Transverse colon (tissue), 4 donors: ENCODE measurements at regions not wholly inside any gene's neighbourhood (a gene's known extent, or its start where the extent isn't known, plus 50 kb on each side); places are given as distances from the start of the nearest gene placed in this dataset.

ENCODE experiments used
- DNase-seq: peaks from one replicate; pipeline ENCODE4 v3.0.0-alpha.2; 2019
- H3K27ac ChIP-seq, 4 donors: fragments of 200-600 bp; sonication (generic); 2 replicates each; pipeline ENCODE4 v1.5.1; 2016 to 2018; ENCODE audit warnings: inconsistent platforms in 4 of 4
- H3K27me3 ChIP-seq: fragments of 200-600 bp; sonication (generic); 2 replicates; pipeline ENCODE4 v1.5.1; 2017; ENCODE audit warnings: inconsistent platforms
- H3K36me3 ChIP-seq, 4 donors: fragments of 200-600 bp; sonication (generic); 2 replicates each; pipeline ENCODE4 v1.5.1; 2017 to 2019; ENCODE audit warnings: inconsistent platforms in 4 of 4
- H3K4me1 ChIP-seq, 4 donors: fragments of 200-600 bp; sonication (generic); 2 replicates each; pipeline ENCODE4 v1.5.1; 2017 to 2020; ENCODE audit warnings: inconsistent platforms in 4 of 4
- H3K4me3 ChIP-seq, 4 donors: fragments of 200-600 bp; sonication (generic); 1 replicate in 1 of 4; 2 replicates in 3 of 4; pipeline versions ENCODE4 v1.5.1 to v1.6.1; 2017 to 2019; ENCODE audit warnings: inconsistent platforms in 4 of 4
- H3K9me3 ChIP-seq, 2 donors: fragments of 200-600 bp; sonication (generic); 2 replicates each; pipeline ENCODE4 v1.5.1; 2017 to 2019; ENCODE audit warnings: inconsistent platforms in 2 of 2
- CTCF ChIP-seq, 5 experiments: fragments of 200-600 bp in 3 of 5; fragments of 450-650 bp in 2 of 5; sonication (generic) in 3 of 5; IDR thresholded peaks; 1 replicate in 2 of 5; 2 replicates in 3 of 5; pipeline ENCODE4 v1.5.1; 2016 to 2017; ENCODE audit warnings: antibody characterized with exemption in 5 of 5, inconsistent platforms in 3 of 5, mild to moderate bottlenecking in 2 of 5, moderate library complexity in 1 of 5
- EP300 ChIP-seq: sonication (generic); formaldehyde crosslinking; IDR thresholded peaks from one replicate; pipeline ENCODE4 v1.6.1; 2017; ENCODE audit warnings: antibody characterized with exemption, low read depth
- POLR2A ChIP-seq: fragments of 450-650 bp; IDR thresholded peaks from one replicate; pipeline ENCODE4 v1.6.1; 2016; ENCODE audit warnings: antibody characterized with exemption, mild to moderate bottlenecking, moderate library complexity
- POLR2AphosphoS5 ChIP-seq, 3 donors: sonication (generic); formaldehyde crosslinking; IDR thresholded peaks; one replicate each; pipeline ENCODE4 v1.6.1; 2016; ENCODE audit warnings: antibody characterized with exemption in 3 of 3
- WGBS, 2 donors: methylation state at CpG; one replicate each; pipeline ENCODE4 v1.1.5; 2018; ENCODE audit warnings: low coverage in 1 of 2; 5-methylcytosine and 5-hydroxymethylcytosine counted together
- in situ Hi-C, 4 donors: fragments of 200-750 bp; cut with MboI; loops; one replicate each; pipeline versions ENCODE4 v1.15.0 to v1.15.1; 2017; ENCODE audit warnings: low sequenced_read_pairs in 3 of 4, low pct_ligation_motif_present in 1 of 4, low pct_unique_long_range_greater_than_20kb in 1 of 4
- intact Hi-C: fragments of 100-400 bp; cut with DNase I; formaldehyde crosslinking; loops from one replicate; pipeline ENCODE4 v1.15.1; 2023; ENCODE audit warnings: low total_unique reads

DNA sequence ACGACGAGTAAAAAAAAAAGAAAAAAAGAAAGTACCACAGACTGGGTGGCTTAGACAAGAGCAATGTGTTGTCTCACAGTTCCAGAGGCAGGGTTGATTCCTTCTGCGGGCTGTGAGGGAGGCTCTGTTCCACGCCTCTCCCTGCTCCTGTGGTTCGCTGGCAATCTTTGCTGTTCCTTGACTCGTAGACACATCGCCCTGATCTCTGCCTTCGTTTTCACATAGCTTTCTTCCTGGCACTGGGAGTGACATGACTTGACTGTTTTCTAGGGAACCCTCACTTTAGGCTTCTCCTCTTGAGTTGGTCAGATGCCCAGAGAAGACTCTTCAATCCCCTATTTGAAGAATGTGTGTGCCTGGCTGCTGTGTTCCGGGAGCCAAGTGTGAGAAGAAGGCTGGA is 133.6 kb downstream of the TM2D1 start:
- 70 to 81% methylated on average over 6 to 9 of the region's 9 CpGs for WGBS, 2 donors
- intact Hi-C loops (loop anchor here (5.0 kb wide), 1 partner anchor 381 kb away; no protein-coding TSS in a partner anchor), in situ Hi-C loops (no loop called here)
- H3K27ac ChIP-seq: peak overlapping the region in 2 of 4 donors; percentile 31 to 35
- H3K36me3 ChIP-seq: no peaks in the 10 kb centered on the region
- TF ChIP-seq POLR2AphosphoS5 (IDR thresholded peaks at IDR 0.05): peak in 1 of 3 donors; percentile 26
- TF ChIP-seq CTCF (IDR thresholded peaks at IDR 0.05): no peak
- TF ChIP-seq EP300: no peak
- no peak for TF ChIP-seq POLR2A
- no peaks in the 10 kb centered on the region for H3K27me3 ChIP-seq
- H3K4me3 ChIP-seq: no peak overlapping the region
- H3K4me1 ChIP-seq: no peaks in the 10 kb centered on the region
- no peak for DNase-seq
- no peaks in the 10 kb centered on the region for H3K9me3 ChIP-seq

GRCh38 chr1:61588736-61589672 is 135.9 kb downstream of the TM2D1 start:
- intact Hi-C loops: no loop called here
- Histone ChIP-seq H3K36me3 (no peaks in the 10 kb centered on the region), H3K9me3 (no peaks in the 10 kb centered on the region), H3K27me3 (no peaks in the 10 kb centered on the region), H3K4me3 (no peak overlapping the region), H3K27ac (no peak overlapping the region), H3K4me1 (peaks cover 0 to 3% (median 0%) of the 10 kb centered on the region in 4 donors)
- 65 to 82% methylated on average over 5 to 18 of the region's 18 CpGs for WGBS, 2 donors
- TF ChIP-seq CTCF (IDR thresholded peaks at IDR 0.05) (peak; percentile 60 to 71 (median 63)), POLR2AphosphoS5 (IDR thresholded peaks at IDR 0.05) (no peak)
- in situ Hi-C loops: no loop called here
- peak; percentile 64 for DNase-seq

DNA sequence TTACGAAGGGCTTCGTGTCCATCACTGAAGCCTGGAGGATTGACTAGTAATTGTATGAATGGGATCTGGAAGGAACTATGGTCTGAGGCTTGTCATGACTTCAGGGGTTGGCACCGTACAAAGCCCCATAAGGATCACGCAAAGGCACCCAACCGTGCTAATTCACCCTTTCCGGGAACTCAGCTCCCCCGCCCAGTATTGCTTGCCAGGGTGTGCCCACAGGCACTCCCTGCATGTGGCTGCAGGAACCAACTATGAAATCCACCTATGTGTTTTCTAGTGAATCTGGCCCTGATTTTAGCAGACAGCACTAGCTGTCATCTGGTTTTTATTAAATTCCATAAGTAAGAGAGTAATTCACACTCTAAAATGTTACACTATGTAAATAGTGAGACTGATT is 139.2 kb downstream of the TM2D1 start:
- no peaks in the 10 kb centered on the region for H3K9me3 ChIP-seq
- H3K27me3 ChIP-seq: no peaks in the 10 kb centered on the region
- peak; percentile 55 for DNase-seq
- in situ Hi-C loops (no loop called here), intact Hi-C loops (no loop called here)
- no peaks in the 10 kb centered on the region for H3K36me3 ChIP-seq
- no peak for TF ChIP-seq POLR2A
- no peak for TF ChIP-seq EP300
- H3K4me3 ChIP-seq: no peak overlapping the region
- H3K4me1 ChIP-seq: peaks cover 0 to 3% (median 0%) of the 10 kb centered on the region in 4 donors
- H3K27ac ChIP-seq: no peak overlapping the region
- 61% methylated on average over 7 of the region's 7 CpGs; no CpG with 5 or more reads in 1 of the 2 donors for WGBS, 2 donors

- no peaks in the 10 kb centered on the region for H3K9me3 ChIP-seq
- TF ChIP-seq POLR2A (no peak), POLR2AphosphoS5 (IDR thresholded peaks at IDR 0.05) (no peak), EP300 (no peak), CTCF (IDR thresholded peaks at IDR 0.05) (no peak)
- intact Hi-C loops (no loop called here), in situ Hi-C loops (no loop called here)
- H3K4me1 ChIP-seq: peaks cover 0 to 3% (median 0%) of the 10 kb centered on the region in 4 donors
- no peak overlapping the region for H3K27ac ChIP-seq
- 50 to 57% methylated on average over 2 of the region's 2 CpGs for WGBS, 2 donors
- no peaks in the 10 kb centered on the region for H3K27me3 ChIP-seq
- H3K4me3 ChIP-seq: no peak overlapping the region
- DNase-seq: no peak
- H3K36me3 ChIP-seq: no peaks in the 10 kb centered on the region
Observed at GRCh38 chr1:61583703-61584102, 141.2 kb downstream of the TM2D1 start.
